Stimulated activated CD4-positive, alpha-beta T cell treated with anti-CD3 and anti-CD28 coated beads, Interleukin-1b, Interleukin-23, amount 100 ng/mL, for 24 hours (primary cell): ENCODE measurements at regions not wholly inside any gene's neighbourhood (a gene's known extent, or its start where the extent isn't known, plus 50 kb on each side); places are given as distances from the start of the nearest gene placed in this dataset.
"Not testable (repeated sequence)": the region's sequence is repeated elsewhere in the genome, so short reads cannot be mapped to it uniquely, and the experiment has no call there.

Source experiments
- DNase-seq, 4 experiments: peaks; one replicate each; pipeline ENCODE4 v3.0.0-alpha.2; 2020; ENCODE audit warnings: low read depth in 4 of 4, low spot score in 1 of 4

GRCh38 chr6:98395610-98396166 is 438.7 kb upstream of the POU3F2 start:
- no peak for DNase-seq

DNA sequence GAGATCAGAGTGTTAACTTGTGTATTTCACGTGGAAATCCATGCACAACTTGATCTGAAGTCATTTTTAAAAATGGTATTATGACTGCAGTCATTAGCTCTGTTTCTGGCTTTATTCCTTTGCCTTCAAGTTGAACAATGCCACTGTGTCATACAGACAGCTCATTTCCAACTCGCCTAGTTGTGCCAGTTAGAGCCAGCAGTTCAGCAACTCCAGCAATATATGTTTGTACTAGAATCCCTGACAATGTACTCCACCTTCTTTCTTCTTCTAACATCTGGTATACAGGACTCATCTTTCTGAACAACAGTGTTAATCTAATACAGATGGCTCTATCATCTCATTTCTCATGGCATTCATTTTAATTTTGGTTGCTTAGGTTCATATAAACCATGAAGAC is 418.3 kb upstream of the POU3F2 start:
- no peak for DNase-seq

DNA sequence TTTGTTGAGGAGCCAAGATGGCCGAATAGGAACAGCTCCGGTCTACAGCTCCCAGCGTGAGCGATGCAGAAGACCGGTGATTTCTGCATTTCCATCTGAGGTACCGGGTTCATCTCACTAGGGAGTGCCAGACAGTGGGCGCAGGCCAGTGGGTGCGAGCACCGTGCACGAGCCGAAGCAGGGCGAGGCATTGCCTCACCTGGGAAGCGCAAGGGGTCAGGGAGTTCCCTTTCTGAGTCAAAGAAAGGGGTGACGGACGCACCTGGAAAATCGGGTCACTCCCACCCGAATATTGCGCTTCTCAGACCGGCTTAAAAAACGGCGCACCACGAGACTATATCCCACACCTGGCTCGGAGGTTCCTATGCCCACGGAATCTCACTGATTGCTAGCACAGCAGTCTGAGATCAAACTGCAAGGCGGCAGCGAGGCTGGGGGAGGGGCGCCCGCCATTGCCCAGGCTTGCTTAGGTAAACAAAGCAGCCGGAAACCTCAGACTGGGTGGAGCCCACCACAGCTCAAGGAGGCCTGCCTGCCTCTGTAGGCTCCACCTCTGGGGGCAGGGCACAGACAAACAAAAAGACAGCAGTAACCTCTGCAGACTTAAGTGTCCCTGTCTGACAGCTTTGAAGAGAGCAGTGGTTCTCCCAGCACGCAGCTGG is 417.7 kb upstream of the POU3F2 start:
- DNase-seq = not testable (repeated sequence)

GRCh38 chr6:98433325-98434056 is 400.9 kb upstream of the POU3F2 start:
- DNase-seq = no peak

GRCh38 chr6:98443633-98444032 is 390.7 kb upstream of the POU3F2 start:
- DNase-seq = no peak

GRCh38 chr6:98452685-98453084 is 381.7 kb upstream of the POU3F2 start:
- DNase-seq = no peak

DNA sequence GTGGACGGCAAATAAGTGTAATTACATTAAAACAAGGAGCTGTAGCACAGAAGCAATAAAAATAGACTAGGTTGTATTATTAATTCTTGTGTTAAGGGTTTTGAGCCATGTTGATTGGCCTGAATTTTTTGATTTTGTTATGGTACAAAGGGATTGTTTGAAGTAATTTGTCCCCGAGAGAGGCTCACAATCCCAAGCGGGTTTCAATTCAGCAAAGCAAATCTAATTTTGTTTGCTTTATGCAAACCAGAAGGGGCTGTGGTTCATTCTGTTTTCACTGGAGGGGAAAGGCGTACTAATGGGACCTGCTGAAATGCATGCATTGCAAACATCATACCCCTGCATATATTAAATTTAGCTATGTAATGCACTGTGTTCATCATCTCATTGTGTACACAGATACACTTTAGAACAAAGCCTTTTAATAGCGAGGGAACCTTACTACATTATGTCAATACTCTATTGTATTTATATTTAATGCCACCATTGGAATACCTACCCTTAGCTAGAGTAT is 379.5 kb upstream of the POU3F2 start:
- DNase-seq = no peak

DNA sequence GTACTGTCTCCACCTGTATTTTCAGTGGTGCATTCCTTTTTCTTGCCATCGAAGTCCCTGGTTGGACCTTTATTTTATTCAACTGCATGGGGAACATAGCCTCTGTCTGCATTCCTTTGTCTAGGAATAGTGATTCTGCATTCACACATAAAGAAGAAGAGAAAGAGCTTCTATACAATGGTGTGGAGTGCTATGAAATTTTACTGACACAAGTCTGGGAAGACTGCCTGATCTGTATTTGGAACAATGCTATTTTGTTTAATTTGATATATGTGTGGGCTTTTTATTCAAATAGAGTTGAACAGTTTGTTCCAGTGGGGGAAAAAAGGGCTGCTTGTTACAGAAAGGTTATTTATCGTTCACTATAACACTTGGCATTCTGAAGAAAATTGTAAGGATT is 375.7 kb upstream of the POU3F2 start:
- DNase-seq = no peak

GRCh38 chr6:98463038-98464000 is 371.1 kb upstream of the POU3F2 start:
- no peak for DNase-seq

DNA sequence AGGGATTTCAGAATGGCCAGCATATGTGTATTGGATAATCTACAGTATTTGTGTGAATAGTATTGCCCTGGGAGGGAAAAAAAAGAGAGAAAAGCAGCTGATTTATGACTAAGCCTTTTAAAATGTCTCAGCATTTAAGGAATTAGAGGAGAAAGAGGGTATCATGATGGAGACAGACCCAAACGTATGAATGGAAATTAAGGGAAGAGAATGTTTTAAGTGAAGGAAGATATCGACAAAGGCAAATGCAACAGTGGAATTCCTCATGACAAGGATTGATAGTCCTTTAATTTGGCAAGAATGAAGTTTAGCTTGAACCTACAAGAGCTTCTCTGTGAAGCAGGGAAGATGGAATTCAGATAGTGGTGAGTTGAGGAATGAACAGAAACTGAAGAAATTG is 367.3 kb upstream of the POU3F2 start:
- DNase-seq = no peak

DNA sequence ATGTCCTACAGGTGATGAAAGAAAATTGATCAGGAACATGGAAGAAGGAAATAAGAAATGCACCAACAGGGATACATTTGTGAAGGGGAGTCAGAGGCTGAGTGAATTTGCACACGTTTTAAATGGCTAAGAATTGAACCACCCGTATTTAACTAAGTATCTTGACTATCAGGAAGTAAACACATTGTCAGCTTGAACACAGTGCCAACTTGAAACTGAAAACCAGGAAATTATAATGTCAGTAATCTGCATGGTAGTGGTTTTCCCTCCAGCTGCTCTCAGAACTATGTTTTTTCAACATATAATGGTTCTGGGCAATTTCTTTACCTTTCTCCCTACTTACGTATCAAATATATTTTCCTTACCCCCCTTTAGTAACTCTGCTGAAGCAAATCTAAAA is 366.5 kb upstream of the POU3F2 start:
- no peak for DNase-seq

DNA sequence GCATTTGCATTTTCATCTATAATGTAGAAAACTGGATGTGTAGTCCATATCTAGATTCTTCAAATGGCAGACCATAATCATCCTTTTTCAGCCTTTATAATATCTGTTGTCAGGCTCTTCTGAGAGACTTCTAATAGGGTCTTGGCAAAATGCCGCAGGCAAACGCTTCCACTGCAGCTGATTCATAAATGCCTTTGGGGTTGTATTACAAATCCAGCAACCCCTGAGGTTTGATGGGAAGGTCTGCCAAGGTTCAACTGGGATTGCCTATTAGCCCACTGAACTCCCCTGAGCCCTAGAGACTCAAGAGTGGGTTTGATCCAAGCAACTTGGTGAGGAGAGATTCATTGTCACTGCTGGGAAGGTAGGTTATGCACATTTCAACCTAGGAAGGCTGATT is 365.2 kb upstream of the POU3F2 start:
- DNase-seq = no peak

DNA sequence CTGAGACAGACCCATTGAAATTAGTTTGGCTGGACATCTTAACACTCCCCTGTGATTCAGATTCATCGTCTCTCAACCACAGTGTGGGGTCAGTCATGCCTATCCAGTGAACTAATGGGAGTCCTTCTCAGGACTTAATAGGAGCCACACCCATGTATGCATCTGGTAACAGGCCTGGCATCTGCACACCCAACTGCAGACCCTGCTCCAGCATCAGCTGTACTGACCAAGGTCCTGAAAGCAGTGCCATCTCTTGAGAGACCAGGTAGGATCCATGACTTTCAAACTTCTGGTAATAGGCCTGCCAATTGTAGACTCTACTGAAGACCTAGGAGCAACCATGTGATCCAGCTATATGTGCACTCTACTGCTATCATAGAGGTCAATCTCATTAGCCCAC is 363.6 kb upstream of the POU3F2 start:
- no peak for DNase-seq

- DNase-seq = no peak
Observed at GRCh38 chr6:98471444-98471843, 362.9 kb upstream of the POU3F2 start.

- no peak for DNase-seq
Observed at GRCh38 chr6:98477231-98477630, 357.1 kb upstream of the POU3F2 start.

DNA sequence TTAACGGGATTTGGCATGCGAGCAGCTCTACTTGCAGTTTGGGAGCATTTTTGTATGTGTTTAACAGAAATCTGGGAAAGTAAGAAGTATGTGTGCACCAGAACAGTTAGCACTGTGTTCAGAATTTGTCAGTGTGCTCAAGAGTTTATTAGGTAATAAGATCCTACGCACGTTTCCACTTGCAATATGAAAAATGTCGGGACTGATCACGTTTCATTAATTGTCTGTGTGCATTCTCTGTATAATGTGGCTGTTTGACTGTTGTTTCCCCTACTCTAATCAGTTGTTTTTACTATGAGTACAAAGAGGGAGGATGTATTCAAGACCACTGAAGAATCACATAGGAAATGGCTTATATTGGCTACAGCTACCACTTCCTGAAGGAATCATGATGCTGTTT is 349.7 kb upstream of the POU3F2 start:
- DNase-seq = no peak

GRCh38 chr6:98485593-98485992 is 348.8 kb upstream of the POU3F2 start:
- DNase-seq = no peak

GRCh38 chr6:98486057-98486456 is 348.3 kb upstream of the POU3F2 start:
- no peak for DNase-seq

GRCh38 chr6:98487612-98488011 is 346.8 kb upstream of the POU3F2 start:
- no peak for DNase-seq

DNA sequence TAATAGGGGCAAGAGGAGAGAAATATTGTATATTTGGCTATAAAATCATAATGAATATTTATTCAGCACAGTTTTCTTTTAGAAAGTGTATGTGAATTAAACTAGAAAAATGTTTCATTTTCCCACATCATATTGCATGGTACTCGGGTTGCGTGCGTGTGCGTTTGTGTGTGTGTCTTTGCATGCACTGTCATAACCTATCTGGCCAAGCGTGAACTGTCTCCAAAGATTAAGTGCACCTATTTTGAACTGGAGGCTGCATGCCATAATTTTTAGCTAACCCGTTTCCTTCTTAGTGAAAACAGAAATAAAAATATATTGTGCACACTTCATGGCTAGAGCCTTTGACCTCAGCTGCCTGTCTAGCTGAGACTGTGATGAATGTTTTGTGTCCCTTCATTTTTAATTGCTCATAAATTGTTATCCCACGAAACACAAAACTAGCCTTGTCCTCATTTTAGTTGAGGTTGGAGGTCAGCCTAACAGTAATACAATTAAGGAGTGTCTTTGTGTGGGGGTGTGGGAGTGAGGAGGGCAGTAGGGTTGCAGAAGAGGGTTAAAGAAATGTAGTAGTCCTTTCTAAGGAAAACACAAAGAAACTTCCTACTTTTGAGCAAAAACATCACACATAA is 336.1 kb upstream of the POU3F2 start:
- no peak for DNase-seq

- DNase-seq = no peak
Observed at GRCh38 chr6:98498866-98499265, 335.5 kb upstream of the POU3F2 start.
